Activated CD8-positive, alpha-beta memory T cell treated with anti-CD3 and anti-CD28 coated beads, Interleukin-2, amount 50 U/mL, for 24 hours (primary cell): ENCODE measurements at regions not wholly inside any gene's neighbourhood (a gene's known extent, or its start where the extent isn't known, plus 50 kb on each side); places are given as distances from the start of the nearest gene placed in this dataset.

Source experiments
- DNase-seq: peaks from one replicate; pipeline ENCODE4 v3.0.0-alpha.2; 2020; ENCODE audit errors: extremely low read depth

GRCh38 chr17:72388765-72389473 is 268.1 kb downstream of the SOX9 start:
- DNase-seq: no peak

DNA sequence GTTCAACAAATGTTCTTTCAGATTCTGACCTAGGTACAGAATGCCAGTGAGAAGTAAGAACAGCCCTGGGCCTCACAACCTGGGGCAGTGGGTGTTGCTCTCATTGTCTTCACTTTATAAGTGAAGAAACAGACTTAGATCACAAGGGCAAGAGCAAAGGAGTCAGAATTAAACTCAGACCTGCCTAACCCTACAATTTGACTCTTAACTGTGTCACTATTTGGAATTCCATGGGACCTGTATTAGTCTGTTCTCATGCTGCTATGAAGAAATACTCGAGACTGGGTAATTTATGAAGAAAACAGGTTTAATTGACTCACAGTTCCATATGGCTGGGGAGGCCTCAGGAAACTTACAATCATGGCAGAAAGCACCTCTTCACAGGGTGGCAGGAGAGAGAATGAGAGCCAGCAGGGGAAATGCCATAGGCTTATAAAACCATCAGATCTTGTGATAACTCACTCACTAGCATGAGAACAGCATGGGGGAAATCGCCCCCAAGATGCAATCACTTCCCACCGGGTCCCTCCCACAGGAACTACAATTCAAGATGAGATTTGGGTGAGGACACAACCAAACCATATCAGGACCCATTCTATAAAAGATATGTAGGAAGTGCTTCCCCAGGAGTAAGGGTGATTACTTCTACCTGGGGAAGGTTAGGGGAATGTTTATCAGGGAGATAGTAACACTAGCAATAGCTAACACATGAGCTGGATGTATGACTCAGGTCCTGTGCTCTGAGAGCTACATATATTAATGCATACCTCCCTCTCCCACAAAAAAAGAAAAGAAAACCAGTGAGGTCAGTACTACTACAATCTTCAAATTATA is 270.1 kb downstream of the SOX9 start:
- no peak for DNase-seq

DNA sequence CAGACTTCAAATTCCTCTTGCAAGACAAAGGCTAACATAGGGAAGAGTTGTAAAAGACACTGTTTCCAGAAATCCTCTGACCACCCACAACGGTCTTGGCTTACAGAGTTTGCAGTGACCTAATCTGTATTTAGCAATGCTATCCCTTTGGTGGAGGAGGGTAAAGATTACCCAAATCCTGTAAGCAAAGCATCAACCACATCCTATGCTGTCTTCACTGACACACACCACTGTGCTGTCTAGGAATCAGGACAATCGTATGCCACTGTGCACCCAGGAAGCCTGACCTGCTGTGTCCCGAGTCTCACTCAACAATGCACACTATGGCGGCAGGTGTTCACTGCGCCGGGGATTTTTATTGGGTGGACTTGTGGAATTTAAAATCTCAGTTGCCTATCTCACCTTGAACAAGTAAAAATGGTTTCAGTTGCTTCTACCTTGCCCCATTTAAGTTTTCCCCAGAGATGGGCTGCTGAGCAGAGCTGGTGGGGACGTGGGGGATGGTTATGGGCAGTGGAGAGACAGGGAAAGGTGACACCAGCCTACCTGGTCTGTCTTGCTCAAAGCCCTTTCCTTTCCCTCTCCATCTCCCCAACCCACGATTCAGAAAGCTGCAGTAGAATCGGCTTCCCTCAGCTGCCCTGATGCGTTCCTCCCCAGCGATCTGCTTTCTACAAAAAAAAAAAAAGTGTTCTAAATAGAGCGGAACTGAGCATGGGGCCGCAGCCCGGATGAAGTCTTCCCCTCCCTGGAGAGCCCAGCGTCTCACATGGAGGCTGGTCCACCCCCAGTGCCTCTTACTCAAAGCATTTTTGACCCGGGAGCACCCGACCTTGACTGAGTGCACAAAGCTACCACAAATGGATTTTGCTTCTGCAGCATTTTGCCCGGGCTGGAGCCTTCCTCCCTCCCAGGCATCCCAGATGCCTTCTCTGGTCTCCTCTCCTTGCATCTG is 271.5 kb downstream of the SOX9 start:
- no peak for DNase-seq

GRCh38 chr17:72393553-72393952 is 272.7 kb downstream of the SOX9 start:
- DNase-seq: no peak

DNA sequence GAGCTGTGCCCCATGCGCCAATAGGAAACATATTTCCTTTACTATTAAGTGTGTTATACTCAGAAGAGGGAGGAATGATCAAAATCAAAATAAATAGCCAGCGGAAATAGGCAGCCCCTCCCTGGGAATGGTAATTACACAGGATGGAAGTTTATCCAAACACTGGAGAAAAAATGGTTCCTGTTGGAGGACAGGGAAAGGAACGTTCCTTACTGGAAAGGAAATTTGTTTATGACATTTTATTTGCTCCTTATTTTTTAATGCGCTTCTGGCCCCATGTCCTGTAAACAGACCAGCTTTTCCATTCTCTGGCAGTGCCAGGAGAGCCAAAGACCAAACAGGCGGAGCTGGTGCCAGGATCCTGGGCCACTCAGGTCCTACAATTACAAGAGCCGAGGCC is 273.7 kb downstream of the SOX9 start:
- no peak for DNase-seq

- DNase-seq: no peak
These were observed 275.3 kb downstream of the SOX9 start for GRCh38 chr17:72396121-72396520.

- no peak for DNase-seq
These were observed 276.4 kb downstream of the SOX9 start for GRCh38 chr17:72397223-72397667.

- DNase-seq: no peak
These were observed 276.9 kb downstream of the SOX9 start for GRCh38 chr17:72397687-72398086.

DNA sequence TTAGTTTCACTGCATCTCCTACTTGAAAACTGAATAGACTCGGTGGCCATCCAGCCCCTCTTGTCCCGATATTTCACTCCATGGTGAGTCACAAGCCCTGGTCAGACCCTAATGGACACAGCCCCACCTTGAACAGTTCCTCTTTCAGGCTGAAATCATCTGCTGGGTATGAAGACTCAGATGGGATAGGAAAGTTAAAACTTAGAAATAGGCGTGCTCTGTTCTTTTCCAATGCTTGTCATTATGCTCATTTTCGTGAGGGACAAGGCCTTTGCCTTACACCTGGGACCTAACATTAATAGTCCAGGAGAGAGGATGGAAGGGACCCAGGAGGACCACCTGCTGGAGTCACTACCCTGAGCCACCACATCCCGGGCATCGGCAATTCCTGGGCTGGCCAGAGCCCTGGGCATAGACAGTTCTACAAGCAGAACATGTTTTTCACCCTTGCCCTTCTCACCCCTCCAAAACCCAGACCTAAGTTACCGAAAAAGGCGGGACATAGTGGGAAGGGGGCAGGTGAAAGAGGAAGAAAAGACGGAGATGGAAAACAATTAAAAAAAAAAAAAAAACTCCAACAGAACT is 278.3 kb downstream of the SOX9 start:
- no peak for DNase-seq

DNA sequence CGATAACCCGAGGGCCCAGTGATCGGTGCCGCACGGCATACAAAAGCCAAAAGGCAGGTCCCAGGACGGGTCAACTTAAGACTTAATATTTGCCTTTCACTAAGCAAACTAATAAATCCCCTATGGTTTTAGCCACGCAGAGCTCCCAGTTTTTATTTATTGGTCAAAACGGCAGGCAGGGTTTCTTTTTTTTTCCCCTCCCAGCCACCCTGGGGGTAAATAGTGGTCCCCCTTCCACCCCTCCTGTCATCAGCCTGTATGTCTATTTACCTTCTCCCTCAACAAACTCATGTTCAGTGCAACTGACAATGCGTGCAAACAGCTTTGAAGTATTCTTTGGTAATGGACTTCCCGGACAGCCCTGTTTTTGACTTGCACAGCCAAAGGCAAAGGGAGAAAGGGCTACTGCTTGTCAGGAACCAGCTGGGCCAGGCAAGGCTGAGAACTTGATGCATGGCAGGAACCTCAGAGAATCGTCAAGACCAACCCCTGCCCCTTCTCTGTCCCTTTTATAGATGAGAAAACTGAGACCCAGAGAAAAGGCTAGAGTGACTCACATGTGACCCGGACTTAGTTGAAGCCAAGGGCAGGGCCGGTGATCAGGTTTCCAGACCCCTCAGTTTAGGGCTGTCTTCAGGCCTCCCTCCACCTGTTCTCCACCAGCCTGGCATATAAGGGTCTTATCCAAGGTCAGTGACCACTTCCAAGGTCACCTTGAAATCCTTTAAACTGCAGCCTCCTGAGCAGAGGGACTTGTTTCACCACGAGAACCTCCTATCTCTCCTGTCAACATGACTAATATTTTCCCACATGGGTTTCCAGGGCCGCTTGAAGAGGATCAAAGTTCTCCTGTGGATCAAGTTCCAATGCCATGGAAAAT is 279.0 kb downstream of the SOX9 start:
- no peak for DNase-seq

DNA sequence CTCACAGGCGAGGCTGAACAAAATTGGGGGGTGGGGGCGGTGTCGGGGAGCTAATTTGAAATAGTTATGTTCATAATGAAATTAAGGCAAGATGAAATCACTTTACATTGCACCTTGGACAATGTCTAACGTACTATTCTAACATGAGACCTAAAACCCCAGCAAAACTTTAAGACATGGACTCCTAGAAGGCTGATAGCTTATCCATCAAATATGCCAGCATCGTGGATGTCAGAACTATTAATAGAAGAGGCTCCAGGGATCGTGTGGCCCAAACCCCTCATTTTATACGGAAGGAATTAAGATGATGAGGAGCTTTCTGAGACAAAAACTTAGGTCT is 279.6 kb downstream of the SOX9 start:
- no peak for DNase-seq

DNA sequence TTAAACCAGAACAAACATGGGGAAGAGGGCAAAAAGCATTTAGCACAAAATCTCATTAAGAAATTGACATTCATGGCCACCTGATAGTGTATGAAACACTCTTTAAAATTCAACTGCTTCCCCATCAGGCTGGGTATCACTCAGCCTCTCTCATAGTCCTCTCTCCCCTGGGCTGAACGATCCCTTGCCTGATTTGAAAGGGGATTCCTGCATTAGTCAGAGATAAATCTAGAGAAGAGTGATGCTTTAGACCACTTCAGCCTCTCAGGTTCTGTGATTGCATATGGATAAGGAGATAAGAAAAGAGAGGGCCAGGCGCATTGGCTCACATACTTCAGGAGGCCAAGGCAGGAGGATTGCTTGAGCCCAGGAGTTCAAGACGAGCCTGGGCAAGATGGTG is 280.0 kb downstream of the SOX9 start:
- DNase-seq: no peak

DNA sequence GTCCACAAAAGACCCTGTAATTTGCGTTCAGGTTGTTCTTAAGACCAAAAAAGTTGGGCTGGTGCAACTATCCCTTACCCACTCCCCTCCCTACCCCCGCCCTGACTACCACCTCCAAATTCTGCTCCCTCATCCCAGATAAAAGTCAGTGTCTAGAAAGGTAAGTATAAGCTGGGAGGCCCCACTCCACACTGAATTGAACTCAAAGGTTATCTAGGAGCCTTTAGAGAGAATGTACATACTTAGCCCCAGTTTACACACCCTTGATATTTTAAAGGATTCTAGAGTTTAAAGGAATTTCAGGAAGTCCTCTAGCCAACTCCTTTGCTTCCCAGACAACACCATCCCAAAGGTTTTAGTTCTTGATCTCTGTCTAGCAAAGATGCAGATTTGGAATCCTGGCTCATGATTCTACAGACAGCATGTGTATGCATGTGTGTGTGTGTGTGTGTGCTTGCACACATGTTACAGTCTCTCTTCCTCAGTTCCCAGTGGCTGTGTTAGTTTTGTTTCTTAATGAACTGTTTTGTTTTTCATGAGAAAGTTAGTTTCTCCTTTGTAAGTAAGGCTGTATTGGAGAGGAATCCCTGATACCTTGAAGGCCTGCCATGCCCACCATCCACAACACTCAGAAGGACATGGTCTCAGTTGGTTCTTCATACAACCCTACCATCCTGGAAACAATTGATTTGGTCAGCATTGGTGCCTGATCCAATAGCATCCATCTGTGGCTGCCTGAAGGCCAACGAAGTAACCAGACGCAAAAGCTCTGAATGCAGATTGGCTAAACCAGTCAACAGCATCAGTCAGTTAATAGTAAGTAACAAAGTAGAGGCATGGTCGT is 281.3 kb downstream of the SOX9 start:
- no peak for DNase-seq

- no peak for DNase-seq
These were observed 281.9 kb downstream of the SOX9 start for GRCh38 chr17:72402727-72403210.

DNA sequence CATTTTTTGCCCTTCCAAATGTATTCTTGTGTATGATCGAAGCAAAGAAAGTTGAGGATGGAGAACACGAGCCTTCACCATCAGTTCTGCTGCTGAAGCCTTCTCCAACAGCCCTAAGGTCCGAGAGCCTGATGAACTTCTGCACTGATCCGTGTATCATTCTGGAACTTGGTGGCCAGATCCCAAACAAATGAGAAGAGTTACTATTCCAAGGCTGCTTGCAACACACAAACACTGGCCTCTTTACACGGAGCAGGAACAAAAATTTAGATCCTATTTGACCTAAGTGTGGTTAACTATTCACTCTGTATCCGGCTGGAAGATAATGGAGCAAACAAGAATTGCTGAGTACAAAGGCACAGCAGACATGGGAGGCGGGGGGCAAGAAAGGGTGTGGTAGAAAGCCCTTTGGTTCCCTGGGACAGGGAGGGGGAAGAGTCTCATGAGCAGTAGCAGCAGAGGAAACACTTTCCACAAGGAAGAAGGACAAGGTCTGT is 282.9 kb downstream of the SOX9 start:
- DNase-seq: no peak

- no peak for DNase-seq
These were observed 284.1 kb downstream of the SOX9 start for GRCh38 chr17:72404872-72405271.

DNA sequence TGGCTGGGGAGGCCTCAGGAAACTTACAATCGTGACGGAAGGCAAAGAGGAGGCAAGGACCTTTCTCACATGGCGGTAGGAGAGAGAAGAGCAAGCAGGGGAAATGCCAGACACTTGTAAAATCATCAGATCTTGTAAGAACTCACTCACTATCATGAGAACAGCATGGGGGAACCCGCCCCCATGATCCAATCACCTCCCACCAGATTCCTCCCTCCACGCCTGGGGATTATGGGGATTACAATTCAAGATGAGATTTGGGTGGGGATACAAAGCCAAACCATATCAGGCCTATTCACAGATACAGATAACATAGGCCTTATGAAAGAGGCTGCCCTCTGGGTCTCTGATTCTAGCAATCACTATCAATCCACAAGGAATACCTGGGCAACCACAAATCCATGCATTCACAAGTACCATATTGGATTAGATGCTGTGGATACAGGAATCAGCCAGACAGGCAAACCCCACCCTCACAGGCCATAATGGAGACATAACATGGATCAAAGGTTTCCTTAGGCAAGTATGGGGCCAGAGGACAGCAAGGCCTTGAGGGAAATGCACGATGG is 284.9 kb downstream of the SOX9 start:
- no peak for DNase-seq

DNA sequence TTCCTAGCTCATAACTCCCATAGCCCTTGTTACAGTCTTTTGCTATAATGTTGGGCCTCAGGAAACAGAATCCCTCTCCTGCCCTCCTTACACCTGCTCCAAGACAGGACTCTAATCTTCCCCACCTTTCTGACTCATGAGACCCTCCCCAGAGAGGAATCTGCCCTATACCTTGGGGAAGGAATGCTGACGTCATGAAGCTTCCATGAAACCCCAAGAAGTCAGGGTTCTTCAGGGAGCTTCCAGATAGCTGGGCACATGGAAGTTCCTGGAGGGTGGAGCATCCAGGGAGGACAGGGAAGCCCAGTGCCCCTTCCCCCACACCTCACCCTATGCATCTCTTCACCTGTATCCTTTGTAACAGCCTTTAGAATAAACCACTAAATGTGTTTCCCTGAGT is 285.7 kb downstream of the SOX9 start:
- DNase-seq: no peak

- no peak for DNase-seq
These were observed 286.6 kb downstream of the SOX9 start for GRCh38 chr17:72407336-72407909.
